ENCODE measurements at regions not wholly inside any gene's neighbourhood (a gene's known extent, or its start where the extent isn't known, plus 50 kb on each side); places are given as distances from the start of the nearest gene placed in this dataset.
"Not testable (repeated sequence)": the region's sequence is repeated elsewhere in the genome, so short reads cannot be mapped to it uniquely, and the experiment has no call there.

- TF ChIP-seq, protein P1, sequence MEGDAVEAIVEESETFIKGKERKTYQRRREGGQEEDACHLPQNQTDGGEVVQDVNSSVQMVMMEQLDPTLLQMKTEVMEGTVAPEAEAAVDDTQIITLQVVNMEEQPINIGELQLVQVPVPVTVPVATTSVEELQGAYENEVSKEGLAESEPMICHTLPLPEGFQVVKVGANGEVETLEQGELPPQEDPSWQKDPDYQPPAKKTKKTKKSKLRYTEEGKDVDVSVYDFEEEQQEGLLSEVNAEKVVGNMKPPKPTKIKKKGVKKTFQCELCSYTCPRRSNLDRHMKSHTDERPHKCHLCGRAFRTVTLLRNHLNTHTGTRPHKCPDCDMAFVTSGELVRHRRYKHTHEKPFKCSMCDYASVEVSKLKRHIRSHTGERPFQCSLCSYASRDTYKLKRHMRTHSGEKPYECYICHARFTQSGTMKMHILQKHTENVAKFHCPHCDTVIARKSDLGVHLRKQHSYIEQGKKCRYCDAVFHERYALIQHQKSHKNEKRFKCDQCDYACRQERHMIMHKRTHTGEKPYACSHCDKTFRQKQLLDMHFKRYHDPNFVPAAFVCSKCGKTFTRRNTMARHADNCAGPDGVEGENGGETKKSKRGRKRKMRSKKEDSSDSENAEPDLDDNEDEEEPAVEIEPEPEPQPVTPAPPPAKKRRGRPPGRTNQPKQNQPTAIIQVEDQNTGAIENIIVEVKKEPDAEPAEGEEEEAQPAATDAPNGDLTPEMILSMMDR (IDR thresholded peaks at IDR 0.05), result not testable (repeated sequence)
- TF ChIP-seq POLR2A (IDR thresholded peaks at IDR 0.05), result not testable (repeated sequence)
Measured at GRCh38 chr4:169894767-169895166, 131.4 kb downstream of the MFAP3L start.
